ENCODE measurements at regions not wholly inside any gene's neighbourhood (a gene's known extent, or its start where the extent isn't known, plus 50 kb on each side); places are given as distances from the start of the nearest gene placed in this dataset.

DNA sequence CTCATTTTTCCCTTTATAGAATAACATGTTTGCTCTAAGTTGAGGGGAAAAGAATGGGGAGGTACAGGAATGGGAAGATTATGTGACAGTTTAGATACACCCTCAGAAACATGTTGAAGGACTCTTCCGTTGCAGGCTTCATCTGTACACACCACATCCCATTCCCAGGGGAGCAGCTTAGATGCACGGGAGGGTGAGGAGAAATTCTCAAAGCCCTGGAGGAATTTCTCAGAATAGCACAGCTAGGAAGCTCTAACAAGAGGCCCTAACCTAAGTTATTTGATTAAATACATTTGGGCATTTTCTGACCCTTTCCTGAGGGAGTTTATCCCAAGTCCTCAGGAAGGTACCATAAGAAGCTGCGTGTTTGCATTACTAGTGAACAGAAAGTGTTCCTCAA lies 660.2 kb upstream of the IGFBP3 start:
- TF ChIP-seq EGR1 (IDR thresholded peaks at IDR 0.05; ENCODE audit: low read depth) (no peak), ZNF274 (IDR thresholded peaks at IDR 0.05; ENCODE audit: low read depth, low read length) (no peak), CBX3 (IDR thresholded peaks at IDR 0.05; ENCODE audit: low read depth) (no peak)
- TF ChIP-seq, protein P1, sequence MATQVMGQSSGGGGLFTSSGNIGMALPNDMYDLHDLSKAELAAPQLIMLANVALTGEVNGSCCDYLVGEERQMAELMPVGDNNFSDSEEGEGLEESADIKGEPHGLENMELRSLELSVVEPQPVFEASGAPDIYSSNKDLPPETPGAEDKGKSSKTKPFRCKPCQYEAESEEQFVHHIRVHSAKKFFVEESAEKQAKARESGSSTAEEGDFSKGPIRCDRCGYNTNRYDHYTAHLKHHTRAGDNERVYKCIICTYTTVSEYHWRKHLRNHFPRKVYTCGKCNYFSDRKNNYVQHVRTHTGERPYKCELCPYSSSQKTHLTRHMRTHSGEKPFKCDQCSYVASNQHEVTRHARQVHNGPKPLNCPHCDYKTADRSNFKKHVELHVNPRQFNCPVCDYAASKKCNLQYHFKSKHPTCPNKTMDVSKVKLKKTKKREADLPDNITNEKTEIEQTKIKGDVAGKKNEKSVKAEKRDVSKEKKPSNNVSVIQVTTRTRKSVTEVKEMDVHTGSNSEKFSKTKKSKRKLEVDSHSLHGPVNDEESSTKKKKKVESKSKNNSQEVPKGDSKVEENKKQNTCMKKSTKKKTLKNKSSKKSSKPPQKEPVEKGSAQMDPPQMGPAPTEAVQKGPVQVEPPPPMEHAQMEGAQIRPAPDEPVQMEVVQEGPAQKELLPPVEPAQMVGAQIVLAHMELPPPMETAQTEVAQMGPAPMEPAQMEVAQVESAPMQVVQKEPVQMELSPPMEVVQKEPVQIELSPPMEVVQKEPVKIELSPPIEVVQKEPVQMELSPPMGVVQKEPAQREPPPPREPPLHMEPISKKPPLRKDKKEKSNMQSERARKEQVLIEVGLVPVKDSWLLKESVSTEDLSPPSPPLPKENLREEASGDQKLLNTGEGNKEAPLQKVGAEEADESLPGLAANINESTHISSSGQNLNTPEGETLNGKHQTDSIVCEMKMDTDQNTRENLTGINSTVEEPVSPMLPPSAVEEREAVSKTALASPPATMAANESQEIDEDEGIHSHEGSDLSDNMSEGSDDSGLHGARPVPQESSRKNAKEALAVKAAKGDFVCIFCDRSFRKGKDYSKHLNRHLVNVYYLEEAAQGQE (IDR thresholded peaks at IDR 0.05; ENCODE audit: low read depth), result no peak
- no peak overlapping the region for H3K27ac ChIP-seq (ENCODE audit: low read depth, low read length)
- ChIA-PET CTCF (no interaction called here), RAD21 (ENCODE audit: low non-redundant PET in 1 of 2, low total read pairs in 2 of 2, uncharacterized antibody in 2 of 2, unreplicated experiment in 2 of 2) (no interaction called here), POLR2A (no interaction called here)
- no peak overlapping the region for H2AFZ ChIP-seq (ENCODE audit: low read depth, low read length, poor library complexity, severe bottlenecking)
- no peak for ATAC-seq
- H3K9me2 ChIP-seq (ENCODE audit: insufficient read depth), result no peaks in the 10 kb centered on the region
- H3K9ac ChIP-seq (ENCODE audit: low read length), result no peak overlapping the region
- no peaks in the 10 kb centered on the region for H3K79me2 ChIP-seq (ENCODE audit: insufficient read depth, low read length)
- H3K9me3 ChIP-seq (ENCODE audit: control insufficient read depth in 1 of 2, insufficient read depth in 1 of 2, low read depth in 1 of 2, low read length in 2 of 2), result no peaks in the 10 kb centered on the region
- intact Hi-C loops (cut with micrococcal nuclease), result no loop called here
- peaks cover 0 to 5% of the 10 kb centered on the region in 2 experiments; a peak in 2 of 4 replicates for H3K4me1 ChIP-seq (ENCODE audit: control insufficient read depth in 1 of 2, insufficient read depth in 2 of 2, low read length in 2 of 2)
- H3K4me3 ChIP-seq (replicated peaks in 1 of 2; ENCODE audit: low read depth in 1 of 2, low read length in 2 of 2), result no peak overlapping the region
- no peaks in the 10 kb centered on the region for H3K36me3 ChIP-seq (ENCODE audit: control insufficient read depth in 1 of 2, insufficient read depth in 2 of 2, low read length in 2 of 2)
- H4K20me1 ChIP-seq (ENCODE audit: insufficient read depth), result no peaks in the 10 kb centered on the region
- BruUV-seq (replicated peaks), result no TSS peak
- no peak for DNase-seq (ENCODE audit: low read depth, low spot score)
- H3K4me2 ChIP-seq (ENCODE audit: low read length), result no peak overlapping the region
- no peaks in the 10 kb centered on the region for H3K27me3 ChIP-seq (ENCODE audit: insufficient read depth, low read length)

DNA sequence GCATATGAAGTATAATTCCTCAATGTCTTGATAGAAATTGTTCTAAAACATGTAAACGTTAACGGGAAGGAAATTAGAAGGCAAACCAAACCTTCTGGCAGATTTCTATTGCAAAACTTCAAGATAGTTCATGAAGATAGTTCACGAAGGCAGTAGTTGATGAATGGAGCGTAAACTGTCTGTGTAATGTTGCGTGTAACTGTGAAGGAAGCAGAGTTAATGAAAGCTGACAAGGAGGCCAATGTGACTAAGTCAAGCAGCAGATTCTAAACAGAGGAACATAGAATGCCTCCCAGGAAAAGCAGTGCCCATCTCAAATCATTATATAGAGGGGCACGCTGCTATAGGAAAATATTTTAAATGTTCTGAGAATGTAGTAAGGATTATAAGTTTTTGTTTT lies 659.7 kb upstream of the IGFBP3 start:
- no peak for DNase-seq (ENCODE audit: low read depth, low spot score)
- Histone ChIP-seq H3K9me3 (ENCODE audit: control insufficient read depth in 1 of 2, insufficient read depth in 1 of 2, low read depth in 1 of 2, low read length in 2 of 2) (no peaks in the 10 kb centered on the region), H3K9ac (ENCODE audit: low read length) (no peak overlapping the region), H3K4me2 (ENCODE audit: low read length) (no peak overlapping the region), H3K36me3 (ENCODE audit: control insufficient read depth in 1 of 2, insufficient read depth in 2 of 2, low read length in 2 of 2) (no peaks in the 10 kb centered on the region), H3K9me2 (ENCODE audit: insufficient read depth) (no peaks in the 10 kb centered on the region), H3K79me2 (ENCODE audit: insufficient read depth, low read length) (no peaks in the 10 kb centered on the region), H3K4me3 (replicated peaks in 1 of 2; ENCODE audit: low read depth in 1 of 2, low read length in 2 of 2) (no peak overlapping the region), H4K20me1 (ENCODE audit: insufficient read depth) (no peaks in the 10 kb centered on the region), H3K27me3 (ENCODE audit: insufficient read depth, low read length) (no peaks in the 10 kb centered on the region), H2AFZ (ENCODE audit: low read depth, low read length, poor library complexity, severe bottlenecking) (no peak overlapping the region), H3K27ac (ENCODE audit: low read depth, low read length) (no peak overlapping the region), H3K4me1 (ENCODE audit: control insufficient read depth in 1 of 2, insufficient read depth in 2 of 2, low read length in 2 of 2) (peaks cover 0 to 5% of the 10 kb centered on the region in 2 experiments; a peak in 2 of 4 replicates)
- no TSS peak for BruUV-seq (replicated peaks)
- POLR2A ChIA-PET, result no interaction called here
- CTCF ChIA-PET, result no interaction called here
- RAD21 ChIA-PET (ENCODE audit: low non-redundant PET in 1 of 2, low total read pairs in 2 of 2, uncharacterized antibody in 2 of 2, unreplicated experiment in 2 of 2), result no interaction called here
- ATAC-seq, result no peak
- intact Hi-C loops (cut with micrococcal nuclease), result no loop called here
- no peak for TF ChIP-seq POLR2A (IDR thresholded peaks at IDR 0.05; ENCODE audit: borderline replicate concordance, extremely low read depth, insufficient read depth, insufficient read length)
- no peak for TF ChIP-seq RAD21 (IDR thresholded peaks at IDR 0.05; ENCODE audit: low read depth)
- TF ChIP-seq POLR2AphosphoS5 (IDR thresholded peaks at IDR 0.05; ENCODE audit: low read depth, low read length), result no peak
- no peak for TF ChIP-seq SIN3A (IDR thresholded peaks at IDR 0.05; ENCODE audit: low read depth)
- TF ChIP-seq EZH2 (IDR thresholded peaks at IDR 0.05), result no peak
- TF ChIP-seq, protein P2, sequence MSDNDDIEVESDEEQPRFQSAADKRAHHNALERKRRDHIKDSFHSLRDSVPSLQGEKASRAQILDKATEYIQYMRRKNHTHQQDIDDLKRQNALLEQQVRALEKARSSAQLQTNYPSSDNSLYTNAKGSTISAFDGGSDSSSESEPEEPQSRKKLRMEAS (IDR thresholded peaks at IDR 0.05), result no peak
- TF ChIP-seq EGR1 (IDR thresholded peaks at IDR 0.05; ENCODE audit: low read depth), result no peak
- TF ChIP-seq, protein P3, sequence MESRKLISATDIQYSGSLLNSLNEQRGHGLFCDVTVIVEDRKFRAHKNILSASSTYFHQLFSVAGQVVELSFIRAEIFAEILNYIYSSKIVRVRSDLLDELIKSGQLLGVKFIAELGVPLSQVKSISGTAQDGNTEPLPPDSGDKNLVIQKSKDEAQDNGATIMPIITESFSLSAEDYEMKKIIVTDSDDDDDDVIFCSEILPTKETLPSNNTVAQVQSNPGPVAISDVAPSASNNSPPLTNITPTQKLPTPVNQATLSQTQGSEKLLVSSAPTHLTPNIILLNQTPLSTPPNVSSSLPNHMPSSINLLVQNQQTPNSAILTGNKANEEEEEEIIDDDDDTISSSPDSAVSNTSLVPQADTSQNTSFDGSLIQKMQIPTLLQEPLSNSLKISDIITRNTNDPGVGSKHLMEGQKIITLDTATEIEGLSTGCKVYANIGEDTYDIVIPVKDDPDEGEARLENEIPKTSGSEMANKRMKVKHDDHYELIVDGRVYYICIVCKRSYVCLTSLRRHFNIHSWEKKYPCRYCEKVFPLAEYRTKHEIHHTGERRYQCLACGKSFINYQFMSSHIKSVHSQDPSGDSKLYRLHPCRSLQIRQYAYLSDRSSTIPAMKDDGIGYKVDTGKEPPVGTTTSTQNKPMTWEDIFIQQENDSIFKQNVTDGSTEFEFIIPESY (IDR thresholded peaks at IDR 0.05; ENCODE audit: extremely low read depth, insufficient replicate concordance, low read length), result no peak
- TF ChIP-seq SRF (IDR thresholded peaks at IDR 0.05; ENCODE audit: low read depth), result no peak
- TF ChIP-seq CBX3 (IDR thresholded peaks at IDR 0.05; ENCODE audit: low read depth), result no peak
- TF ChIP-seq JUND (IDR thresholded peaks at IDR 0.05), result no peak
- no peak for TF ChIP-seq YY1 (IDR thresholded peaks at IDR 0.05; ENCODE audit: extremely low read depth, insufficient replicate concordance, low read depth, low read length)
- no peak for TF ChIP-seq ZNF274 (IDR thresholded peaks at IDR 0.05; ENCODE audit: low read depth, low read length)
